ENCODE measurements at regions not wholly inside any gene's neighbourhood (a gene's known extent, or its start where the extent isn't known, plus 50 kb on each side); places are given as distances from the start of the nearest gene placed in this dataset.
"Not testable (repeated sequence)": the region's sequence is repeated elsewhere in the genome, so short reads cannot be mapped to it uniquely, and the experiment has no call there.

GRCh38 chr13:87982400-87982799, 311.2 kb downstream of the SLITRK5 start:
- no peak for DNase-seq (ENCODE audit: low read depth in 2 of 2)

- no peak for DNase-seq (ENCODE audit: low read depth in 2 of 2)
These were observed 315.6 kb downstream of the SLITRK5 start for GRCh38 chr13:87986639-87987250.

GRCh38 chr13:87998081-87998480, 326.9 kb downstream of the SLITRK5 start:
- no peak for DNase-seq (ENCODE audit: low read depth in 2 of 2)

GRCh38 chr13:87999240-87999700, 328.1 kb downstream of the SLITRK5 start:
- no peak for DNase-seq (ENCODE audit: low read depth in 2 of 2)

GRCh38 chr13:87999788-88000187, 328.6 kb downstream of the SLITRK5 start:
- DNase-seq (ENCODE audit: low read depth in 2 of 2): no peak

GRCh38 chr13:88000239-88000638, 329.1 kb downstream of the SLITRK5 start:
- no peak for DNase-seq (ENCODE audit: low read depth in 2 of 2)

GRCh38 chr13:88000787-88001186, 329.6 kb downstream of the SLITRK5 start:
- no peak for DNase-seq (ENCODE audit: low read depth in 2 of 2)

- DNase-seq (ENCODE audit: low read depth in 2 of 2): no peak
These were observed 334.0 kb downstream of the SLITRK5 start for GRCh38 chr13:88005188-88005587.

GRCh38 chr13:88014527-88014926, 343.4 kb downstream of the SLITRK5 start:
- DNase-seq (ENCODE audit: low read depth in 2 of 2): no peak

- DNase-seq (ENCODE audit: low read depth in 2 of 2): no peak
These were observed 351.4 kb downstream of the SLITRK5 start for GRCh38 chr13:88022431-88023208.

GRCh38 chr13:88026241-88026640, 355.1 kb downstream of the SLITRK5 start:
- DNase-seq (ENCODE audit: low read depth in 2 of 2): no peak

GRCh38 chr13:88031980-88032559, 360.9 kb downstream of the SLITRK5 start:
- DNase-seq (ENCODE audit: low read depth in 2 of 2): no peak

- DNase-seq (ENCODE audit: low read depth in 2 of 2): not testable (repeated sequence)
These were observed 365.0 kb downstream of the SLITRK5 start for GRCh38 chr13:88036205-88036604.

GRCh38 chr13:88042489-88042888, 371.3 kb downstream of the SLITRK5 start:
- no peak for DNase-seq (ENCODE audit: low read depth in 2 of 2)

- no peak for DNase-seq (ENCODE audit: low read depth in 2 of 2)
These were observed 380.7 kb downstream of the SLITRK5 start for GRCh38 chr13:88051746-88052482.

- DNase-seq (ENCODE audit: low read depth in 2 of 2): no peak
These were observed 392.6 kb downstream of the SLITRK5 start for GRCh38 chr13:88063741-88064140.

- no peak for DNase-seq (ENCODE audit: low read depth in 2 of 2)
These were observed 395.7 kb downstream of the SLITRK5 start for GRCh38 chr13:88066847-88067246.

- no peak for DNase-seq (ENCODE audit: low read depth in 2 of 2)
These were observed 397.1 kb downstream of the SLITRK5 start for GRCh38 chr13:88068316-88068715.

- DNase-seq (ENCODE audit: low read depth in 2 of 2): peak in 1 of 2 donors; percentile 2
These were observed 397.8 kb downstream of the SLITRK5 start for GRCh38 chr13:88068975-88069374.

- DNase-seq (ENCODE audit: low read depth in 2 of 2): no peak
These were observed 400.2 kb downstream of the SLITRK5 start for GRCh38 chr13:88071371-88071770.

- DNase-seq (ENCODE audit: low read depth in 2 of 2): no peak
These were observed 403.8 kb downstream of the SLITRK5 start for GRCh38 chr13:88074794-88075510.

GRCh38 chr13:88085036-88085435, 413.9 kb downstream of the SLITRK5 start:
- DNase-seq (ENCODE audit: low read depth in 2 of 2): no peak
